NCI-H1105 (cell line): ENCODE measurements at regions not wholly inside any gene's neighbourhood (a gene's known extent, or its start where the extent isn't known, plus 50 kb on each side); places are given as distances from the start of the nearest gene placed in this dataset.
"Not testable (repeated sequence)": the region's sequence is repeated elsewhere in the genome, so short reads cannot be mapped to it uniquely, and the experiment has no call there.

Experiments used
- DNase-seq: peaks from one replicate; lab custom pipeline; 2025; lab: John Stamatoyannopoulos, UW

DNA sequence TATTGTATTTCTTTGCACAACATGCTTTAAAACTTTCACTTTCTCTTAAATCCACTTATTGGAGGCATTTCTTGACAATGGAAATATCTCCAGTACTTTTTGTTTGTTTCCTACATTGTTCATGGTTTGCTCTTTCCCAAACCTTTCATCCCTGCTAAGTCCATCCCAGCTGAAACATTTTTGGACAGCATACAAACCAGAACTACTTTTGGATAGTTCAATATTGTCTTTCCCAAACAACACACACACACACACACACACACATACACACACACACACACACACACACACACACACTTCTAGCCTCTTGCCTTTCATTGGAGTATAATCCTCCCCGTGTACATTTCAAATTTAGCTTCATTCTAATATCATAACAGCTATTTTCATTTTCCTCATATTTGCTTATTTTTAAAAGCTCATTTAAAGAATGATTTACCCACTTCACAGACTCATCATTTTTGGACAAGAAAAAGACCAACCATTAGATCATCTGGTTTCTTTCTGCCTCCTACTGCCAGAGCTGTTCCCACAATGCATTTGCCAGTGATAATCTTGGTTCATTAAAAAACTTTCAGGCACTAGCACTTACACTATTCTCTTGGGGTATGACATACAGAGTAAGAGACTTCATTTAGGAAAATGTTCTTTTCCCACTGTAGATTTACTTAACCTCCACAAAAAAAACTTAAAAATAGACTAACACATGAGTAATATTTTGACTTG is 248.1 kb downstream of the CD109 start:
- DNase-seq: no peak

DNA sequence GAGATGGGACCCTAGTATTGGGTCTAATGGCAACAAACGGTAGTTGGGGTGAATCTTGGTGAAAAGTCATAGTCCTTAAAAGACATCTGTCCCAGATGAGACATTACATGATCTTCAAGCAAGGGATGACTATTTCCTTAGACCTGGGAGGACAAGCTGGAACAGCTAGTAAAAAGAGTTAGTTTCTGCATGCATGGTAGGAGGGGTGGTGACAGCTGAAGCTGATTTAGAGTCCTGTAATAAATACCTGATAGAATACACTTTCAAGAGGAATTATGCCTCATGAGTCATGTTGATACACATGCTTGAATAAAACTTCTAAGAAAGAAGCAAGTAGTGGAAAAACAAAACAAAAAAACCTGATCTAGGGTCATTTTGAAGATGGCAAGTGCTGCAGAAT is 247.4 kb downstream of the CD109 start:
- DNase-seq: no peak

DNA sequence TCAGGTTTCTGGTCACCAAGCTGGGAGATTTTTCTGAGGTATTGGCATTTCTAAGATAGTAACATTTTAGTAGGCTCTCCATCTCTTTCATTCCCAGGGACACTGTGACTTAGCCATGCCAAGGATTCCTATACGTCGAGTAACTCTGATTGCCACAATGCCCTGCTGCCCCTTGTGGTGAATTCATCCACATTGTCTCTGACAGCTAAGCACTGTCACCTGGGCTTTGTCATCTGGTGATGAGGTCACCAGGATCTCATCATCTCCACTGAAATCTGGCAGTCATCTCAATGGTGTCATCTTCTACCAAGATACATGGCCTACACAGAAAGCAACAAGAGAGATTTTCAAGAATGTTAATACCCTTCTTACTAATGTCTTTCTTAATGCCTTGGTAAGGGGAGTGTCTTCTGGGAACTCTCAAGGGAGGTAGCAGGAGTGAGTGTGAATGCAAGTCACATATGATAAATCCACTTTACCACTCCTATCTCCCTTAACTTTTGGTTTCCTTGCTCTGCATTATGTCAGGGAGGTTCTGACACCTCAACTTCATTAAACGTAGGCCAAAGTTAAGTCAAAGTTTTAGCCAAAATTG is 246.7 kb downstream of the CD109 start:
- no peak for DNase-seq

DNA sequence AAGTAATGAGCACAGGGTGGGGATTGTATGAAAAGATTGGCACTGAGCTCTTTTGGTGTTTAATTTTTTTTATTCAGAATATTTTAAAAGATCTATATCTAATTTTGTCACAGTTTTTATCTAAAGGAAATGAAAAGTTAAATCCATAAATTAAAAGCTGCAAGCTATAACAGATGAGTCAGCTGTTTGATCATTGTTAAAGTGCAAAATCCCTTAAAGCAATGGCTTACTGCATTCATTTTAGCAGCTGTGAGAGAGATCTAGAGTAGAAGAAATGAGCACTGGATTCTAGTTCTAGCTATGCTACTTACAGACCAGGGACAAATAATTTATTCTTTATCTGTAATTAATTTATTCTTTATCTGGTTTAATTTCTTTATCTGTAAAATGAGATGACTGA is 245.9 kb downstream of the CD109 start:
- DNase-seq: no peak

DNA sequence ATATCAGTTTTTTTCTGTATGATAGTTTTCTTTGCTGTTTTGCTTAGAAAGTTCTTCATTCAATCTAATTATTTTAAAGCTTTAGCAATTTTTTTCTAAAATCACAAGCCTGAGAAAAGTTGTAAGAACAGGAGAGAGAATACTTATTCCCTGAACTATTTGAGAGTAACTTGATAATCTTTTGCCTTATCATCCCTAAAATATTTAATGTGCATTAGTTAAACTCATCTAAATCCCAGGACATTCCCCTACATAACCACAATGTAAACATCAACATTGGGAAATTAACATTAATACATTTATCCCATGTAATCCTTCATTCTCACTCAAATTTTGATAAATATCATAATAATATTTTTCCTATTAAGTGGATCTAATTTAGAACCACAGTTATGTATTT is 241.8 kb downstream of the CD109 start:
- DNase-seq: no peak

DNA sequence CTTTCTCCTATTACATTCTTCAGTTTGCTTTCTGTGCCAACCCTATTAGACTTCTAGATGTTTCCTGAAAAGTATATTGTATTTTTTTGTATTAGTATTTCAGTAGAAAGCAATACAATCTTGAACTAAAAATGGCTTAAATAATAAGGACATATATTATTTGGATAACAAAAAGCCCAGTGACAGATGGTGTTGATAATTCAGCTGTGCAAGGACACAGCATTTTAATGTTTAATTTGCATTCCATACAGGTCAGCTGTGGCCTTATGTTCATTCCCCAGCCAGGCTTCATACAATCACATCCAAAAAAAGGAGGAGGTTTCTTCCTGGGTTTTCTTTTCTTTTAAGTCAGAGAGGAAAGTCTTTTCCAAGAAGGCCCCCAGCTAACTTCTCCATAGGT is 236.9 kb downstream of the CD109 start:
- no peak for DNase-seq

DNA sequence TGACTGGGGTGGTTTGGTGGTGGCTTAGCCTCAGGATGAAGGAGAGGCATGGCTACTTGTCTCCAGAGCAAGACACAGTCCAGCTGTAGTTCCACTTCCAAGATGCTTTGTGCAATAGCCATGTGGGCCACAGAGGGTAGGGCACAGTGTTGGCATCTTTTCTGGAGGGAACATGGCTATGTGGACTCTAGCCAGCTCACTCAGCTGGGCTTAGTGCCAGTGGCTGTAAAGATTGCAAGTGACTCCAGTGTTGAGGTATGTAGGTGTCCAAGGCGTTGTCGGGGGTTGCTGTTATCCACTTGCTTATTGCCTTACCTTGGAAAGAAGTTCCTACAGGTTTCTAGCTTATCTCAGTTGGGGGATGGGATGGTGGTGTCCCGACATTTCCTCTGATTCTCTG is 233.4 kb downstream of the CD109 start:
- no peak for DNase-seq

DNA sequence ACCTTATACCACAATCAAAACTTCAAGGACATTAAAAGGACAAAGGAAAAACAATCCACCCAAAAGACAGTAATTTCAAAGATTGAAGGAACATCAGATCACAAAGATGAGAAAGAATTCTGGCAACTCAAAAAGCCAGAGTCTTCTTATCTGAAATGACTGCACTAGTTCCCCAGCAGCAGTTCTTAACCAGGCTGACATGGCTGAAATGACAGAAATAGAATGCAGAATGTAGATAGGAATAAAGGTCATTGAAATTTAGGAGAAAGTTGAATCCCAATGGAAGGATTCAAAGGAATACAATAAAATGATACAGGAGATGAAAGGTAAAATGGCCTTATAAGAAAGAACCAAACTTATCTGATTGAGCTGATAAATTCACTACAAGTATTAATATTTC is 231.4 kb downstream of the CD109 start:
- no peak for DNase-seq

DNA sequence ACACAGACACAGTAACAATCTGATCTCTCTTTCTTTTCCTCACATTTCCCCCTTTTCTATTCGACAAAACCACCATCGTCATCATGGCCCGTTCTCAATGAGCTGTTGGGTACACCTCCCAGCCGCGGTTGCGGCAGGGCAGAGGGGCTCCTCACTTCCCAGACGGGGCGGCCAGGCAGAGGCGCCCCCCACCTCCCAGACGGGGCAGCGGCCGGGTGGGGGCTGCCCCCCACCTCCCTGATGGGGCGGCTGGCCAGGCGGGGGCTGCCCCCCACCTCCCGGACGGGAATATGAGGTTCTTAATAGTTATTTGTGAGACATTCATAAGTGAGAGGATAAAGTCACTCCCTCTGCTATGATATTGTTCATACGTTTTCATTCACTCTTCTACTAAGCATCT is 229.7 kb downstream of the CD109 start:
- not testable (repeated sequence) for DNase-seq

DNA sequence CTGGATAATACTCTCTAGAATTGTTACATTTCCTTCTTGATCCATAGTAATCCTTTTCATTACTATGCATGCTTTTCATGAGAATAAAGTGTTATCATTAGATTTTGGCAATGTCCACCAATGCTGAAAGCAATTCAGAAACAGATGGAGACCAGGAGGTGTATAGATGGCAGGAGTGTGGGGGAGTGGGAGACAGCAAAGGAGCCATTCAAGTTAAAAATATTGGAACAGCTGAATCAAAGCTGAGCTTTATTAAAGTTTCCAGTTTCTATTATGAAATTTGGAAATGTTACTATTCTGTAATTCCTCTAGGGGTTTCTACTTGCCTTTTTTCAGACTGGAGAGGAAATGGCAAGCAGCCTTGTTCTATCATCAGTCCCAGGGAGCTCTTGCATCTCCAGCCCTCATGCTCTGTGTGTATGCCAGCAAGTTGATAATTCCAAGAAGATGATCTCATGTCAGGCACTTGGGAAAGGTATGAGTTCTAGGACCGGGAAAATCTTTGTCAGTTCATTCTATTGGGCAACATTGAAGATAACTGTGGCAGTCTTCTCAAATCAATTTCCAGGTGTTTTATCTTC is 228.0 kb downstream of the CD109 start:
- DNase-seq: no peak

DNA sequence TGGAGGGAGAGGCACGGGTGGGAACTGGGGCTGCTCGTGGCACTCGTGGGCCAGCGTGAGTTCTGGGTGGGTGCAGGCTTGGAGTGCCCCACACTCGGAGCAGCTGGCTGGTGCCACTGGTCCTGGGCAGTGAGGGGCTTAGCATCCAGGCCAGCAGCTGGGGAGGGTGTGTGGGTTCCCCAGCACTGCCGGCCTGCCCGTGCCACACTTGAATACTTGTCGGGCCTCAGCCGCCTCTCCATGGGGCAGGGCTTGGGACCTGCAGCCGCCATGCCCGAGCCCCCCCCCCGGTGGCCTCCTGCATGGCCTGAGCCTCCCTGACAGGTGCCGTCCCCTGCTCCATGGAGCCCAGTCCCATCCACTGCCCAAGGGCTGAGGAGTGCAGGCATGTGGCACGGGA is 207.2 kb downstream of the CD109 start:
- no peak for DNase-seq

DNA sequence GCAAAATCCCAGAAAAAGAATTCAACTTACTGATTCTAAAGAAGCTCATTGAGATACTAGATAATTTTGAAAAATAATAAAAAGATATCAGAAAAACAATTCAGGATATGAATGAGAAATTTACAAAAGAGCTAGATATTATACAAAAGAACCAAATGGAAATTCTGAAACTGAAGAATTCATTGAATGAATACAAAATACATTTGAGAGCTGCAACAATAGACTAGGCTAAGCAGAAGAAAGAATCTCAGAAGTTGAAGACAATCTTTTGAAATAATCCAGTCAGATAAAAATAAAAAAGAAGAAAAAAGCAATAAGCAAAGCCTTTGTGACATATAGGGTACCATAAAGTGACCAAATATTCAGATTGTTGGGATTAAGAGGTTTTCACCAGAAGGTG is 206.0 kb downstream of the CD109 start:
- no peak for DNase-seq

DNA sequence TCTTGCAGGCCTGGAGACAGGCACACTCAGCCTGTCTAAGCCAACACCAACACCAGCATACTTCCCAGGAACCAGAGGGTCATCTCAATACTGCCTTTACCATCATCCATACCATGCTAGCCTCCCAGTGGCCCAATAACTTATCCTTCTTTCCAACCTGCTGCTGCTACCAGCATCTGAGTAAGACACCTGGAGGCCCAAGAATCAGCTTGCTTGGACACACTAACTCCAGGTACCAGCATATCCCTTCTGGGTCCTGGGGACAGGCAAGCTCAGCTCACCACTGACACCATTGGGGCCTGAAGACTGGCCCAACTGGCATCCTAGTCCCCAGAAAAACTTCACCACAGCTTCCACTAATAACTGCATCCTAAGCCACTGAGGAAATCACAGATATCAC is 205.3 kb downstream of the CD109 start:
- DNase-seq: no peak

DNA sequence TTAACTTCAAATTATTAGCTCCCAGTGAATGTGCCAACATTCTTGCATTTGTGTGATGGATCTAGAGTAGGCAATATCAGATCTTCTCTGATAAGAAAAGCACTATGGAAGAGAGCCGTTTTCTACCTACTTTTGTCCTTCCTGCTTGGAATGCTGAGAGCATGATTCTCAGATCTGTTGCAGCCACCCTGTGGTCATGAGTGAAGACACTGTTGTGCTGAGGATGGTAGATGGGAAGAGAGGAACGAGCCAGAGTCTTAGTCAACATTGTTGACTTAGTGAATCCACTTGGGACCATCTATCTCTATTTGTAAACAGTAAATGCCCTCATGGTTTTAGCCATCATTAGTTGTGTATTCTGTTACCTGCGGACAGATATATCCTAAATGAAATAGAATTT is 202.6 kb downstream of the CD109 start:
- DNase-seq: no peak

DNA sequence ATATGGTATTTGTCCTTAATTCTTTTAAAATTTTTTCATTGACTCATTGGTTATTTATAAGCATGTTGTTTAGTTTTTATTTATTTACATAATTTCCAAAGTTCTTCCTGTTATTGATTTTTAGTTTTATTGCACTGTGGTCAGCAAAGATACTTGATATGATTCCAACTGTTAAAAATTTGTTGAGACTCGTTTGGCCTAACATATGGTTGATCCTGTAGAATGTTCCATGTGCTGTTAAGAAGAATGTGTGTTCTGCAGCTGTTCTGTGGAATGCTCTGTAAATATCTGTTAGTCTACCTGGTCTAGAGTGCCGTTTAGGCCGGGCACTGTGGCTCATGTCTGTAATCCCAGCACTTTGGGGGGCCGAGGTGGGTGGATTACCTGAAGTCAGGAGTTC is 197.7 kb downstream of the CD109 start:
- no peak for DNase-seq

DNA sequence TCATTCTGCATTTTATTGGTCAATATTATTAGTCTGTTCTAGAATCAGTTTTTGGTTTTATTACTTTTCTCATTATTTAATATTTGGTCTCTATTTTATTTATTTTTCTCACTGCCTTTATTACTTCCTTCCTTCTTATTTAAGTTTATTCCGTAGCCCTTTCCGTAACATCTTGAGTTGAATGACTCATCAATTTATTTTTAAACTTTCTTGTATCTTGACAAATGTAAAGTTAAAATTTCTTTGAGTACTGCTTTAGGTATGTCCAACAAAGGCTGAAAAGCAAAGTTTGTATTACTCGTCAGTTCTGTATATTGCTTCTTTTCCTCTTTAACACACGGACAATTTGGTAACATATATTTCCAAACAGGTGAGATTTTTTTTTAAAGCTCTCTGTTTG is 192.0 kb downstream of the CD109 start:
- no peak for DNase-seq

DNA sequence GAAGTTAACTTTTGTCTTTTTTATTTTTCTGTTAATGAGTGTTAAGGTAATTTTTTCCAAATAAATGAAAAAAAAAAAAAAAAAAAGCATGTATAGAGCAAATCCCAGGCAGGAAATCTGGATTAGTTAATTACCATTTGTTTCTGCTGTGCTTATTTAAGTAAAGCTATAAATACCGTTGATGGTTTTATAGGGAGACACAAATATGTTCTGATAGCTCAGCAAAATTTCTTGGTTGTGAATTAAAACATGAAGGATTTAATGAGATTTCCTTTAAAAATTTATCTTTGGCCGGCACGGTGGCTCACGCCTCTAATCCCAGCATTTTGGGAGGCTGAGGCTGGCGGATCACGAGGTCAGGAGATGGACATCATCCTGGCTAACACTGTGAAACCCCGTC is 189.4 kb downstream of the CD109 start:
- DNase-seq: no peak

DNA sequence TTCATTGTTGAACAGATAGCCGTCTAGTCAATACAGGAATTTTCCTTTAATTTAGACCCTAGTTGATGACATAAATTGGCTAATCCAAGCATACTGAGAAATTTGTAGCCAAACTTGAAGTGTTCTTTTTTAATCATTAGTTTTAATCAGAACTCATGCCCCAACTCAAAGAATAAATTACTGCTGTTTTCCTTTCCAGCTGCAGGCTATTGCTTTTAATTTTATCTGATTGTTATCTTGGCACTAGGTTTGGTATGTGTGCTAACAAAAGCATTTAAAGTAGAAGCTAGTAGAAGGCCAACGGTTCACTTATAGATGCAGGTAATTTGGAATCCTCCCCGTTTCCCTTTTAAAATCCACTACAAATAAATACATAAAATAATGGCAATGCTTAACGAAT is 188.5 kb downstream of the CD109 start:
- no peak for DNase-seq

DNA sequence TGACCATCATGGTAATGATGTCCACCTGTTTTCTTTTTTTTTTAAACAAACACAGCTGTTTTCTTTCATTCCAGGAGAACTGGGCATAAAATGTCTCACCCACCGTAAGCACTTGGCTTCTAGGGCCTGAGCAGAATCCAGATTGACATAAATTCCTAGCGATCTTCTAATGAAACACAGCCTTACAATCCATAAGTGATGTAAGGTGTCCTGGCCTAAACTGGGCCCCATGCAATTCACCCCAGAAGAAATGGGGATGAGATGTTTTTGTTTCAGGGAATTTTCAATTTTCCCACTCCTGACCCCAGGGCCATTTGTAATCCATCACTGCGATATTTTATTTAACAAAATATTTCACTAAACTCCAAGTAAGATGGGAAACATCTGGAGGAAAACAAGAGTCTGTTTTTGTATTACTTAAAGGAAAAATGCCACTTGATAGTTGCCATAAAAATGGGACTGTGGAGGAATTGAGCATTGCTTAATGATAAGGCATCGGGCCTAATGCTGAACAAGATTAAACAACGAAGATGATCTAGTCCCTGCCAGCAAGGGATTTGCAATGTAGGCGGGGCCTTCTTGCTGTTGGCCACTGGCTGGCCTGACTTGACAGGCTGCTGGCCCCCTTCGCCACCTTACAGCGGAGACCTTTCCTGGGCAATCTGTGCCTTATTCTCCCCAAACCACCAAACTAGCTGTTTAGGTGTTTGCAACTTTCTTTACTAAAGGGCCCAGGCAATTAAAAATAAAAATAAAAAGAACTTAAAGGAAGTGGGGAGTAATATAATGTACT is 183.7 kb downstream of the CD109 start:
- no peak for DNase-seq

DNA sequence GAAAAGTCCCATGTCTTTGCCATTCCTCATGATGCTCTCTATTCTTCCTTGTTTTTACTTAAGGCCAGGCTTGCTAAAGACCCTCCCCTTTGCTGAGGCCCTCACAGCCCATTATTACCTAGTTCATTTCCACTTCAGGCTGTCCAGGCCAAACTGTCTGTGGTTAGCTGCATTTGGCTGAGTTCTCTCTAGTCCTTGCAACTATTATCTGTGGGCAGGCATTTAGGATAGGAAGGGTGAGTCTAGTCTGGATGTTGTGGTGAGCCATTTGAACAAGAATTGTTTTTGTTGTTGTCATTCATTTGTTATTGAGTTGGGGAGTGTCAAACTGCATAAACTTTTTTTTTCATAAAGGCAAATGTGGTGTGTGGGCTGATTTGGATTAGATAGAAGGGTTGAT is 182.4 kb downstream of the CD109 start:
- no peak for DNase-seq
